Upper lobe of left lung (tissue), 6 donors: ENCODE measurements at regions not wholly inside any gene's neighbourhood (a gene's known extent, or its start where the extent isn't known, plus 50 kb on each side); places are given as distances from the start of the nearest gene placed in this dataset.

Experiments
- ATAC-seq, 2 donors: fragments of 200-7000 bp; cut with Tn5 transposase; one replicate each; pipeline ENCODE4 v1.9.1; 2022; ENCODE audit warnings: mild to moderate bottlenecking in 2 of 2, moderate library complexity in 2 of 2; ENCODE audit not compliant: low FRiP score in 2 of 2
- DNase-seq, 2 donors: peaks; one replicate each; pipeline ENCODE4 v3.0.0-alpha.2; 2019 to 2020
- H3K27ac ChIP-seq, 4 donors: fragments of 200-600 bp; sonication (generic); one replicate each; pipeline ENCODE4 v1.5.1; 2016 to 2019
- H3K27me3 ChIP-seq, 4 donors: fragments of 200-600 bp; sonication (generic); one replicate each; pipeline ENCODE4 v1.5.1; 2017 to 2019
- H3K36me3 ChIP-seq, 4 donors: fragments of 200-600 bp; sonication (generic); one replicate each; pipeline ENCODE4 v1.5.1; 2016 to 2019
- H3K4me1 ChIP-seq, 4 donors: fragments of 200-600 bp; sonication (generic); one replicate each; pipeline ENCODE4 v1.5.1; 2018 to 2019
- H3K4me3 ChIP-seq, 4 donors: fragments of 200-600 bp; sonication (generic); one replicate each; pipeline ENCODE4 v1.5.1; 2017 to 2019; ENCODE audit warnings: mild to moderate bottlenecking in 2 of 4, moderate library complexity in 1 of 4
- H3K9me3 ChIP-seq, 4 donors: fragments of 200-600 bp; sonication (generic); one replicate each; pipeline ENCODE4 v1.5.1; 2018 to 2019
- EP300 ChIP-seq, 4 donors: sonication (generic); formaldehyde crosslinking; IDR thresholded peaks; one replicate each; pipeline ENCODE4 v1.5.1; 2017; ENCODE audit warnings: antibody characterized with exemption in 4 of 4, control low read depth in 2 of 4
- POLR2A ChIP-seq, 4 donors: fragments of 450-650 bp; IDR thresholded peaks; one replicate each; pipeline ENCODE4 v1.5.1; 2016 to 2017; ENCODE audit warnings: antibody characterized with exemption in 4 of 4, mild to moderate bottlenecking in 2 of 4
- POLR2AphosphoS5 ChIP-seq, 2 donors: sonication (generic); formaldehyde crosslinking; IDR thresholded peaks; one replicate each; pipeline ENCODE4 v1.5.1; 2017; ENCODE audit warnings: antibody characterized with exemption in 2 of 2
- WGBS, 2 donors: methylation state at CpG; one replicate each; pipeline ENCODE4 v1.1.5; 2017 to 2018; 5-methylcytosine and 5-hydroxymethylcytosine counted together
- TF ChIP-seq, protein P1 (sequence below), 6 experiments: fragments of 450-650 bp in 4 of 6; fragments of 200-600 bp in 2 of 6; sonication (generic) in 2 of 6; IDR thresholded peaks; one replicate each; pipeline ENCODE4 v1.5.1; 2016 to 2019; ENCODE audit warnings: antibody characterized with exemption in 6 of 6
- donor health status: DM: no; HTN: no; CAD: no; lungs with moderate emphysema.
- donor health status: DM: no; HTN: yes; CAD: no; lungs with severe emphysema.

DNA sequence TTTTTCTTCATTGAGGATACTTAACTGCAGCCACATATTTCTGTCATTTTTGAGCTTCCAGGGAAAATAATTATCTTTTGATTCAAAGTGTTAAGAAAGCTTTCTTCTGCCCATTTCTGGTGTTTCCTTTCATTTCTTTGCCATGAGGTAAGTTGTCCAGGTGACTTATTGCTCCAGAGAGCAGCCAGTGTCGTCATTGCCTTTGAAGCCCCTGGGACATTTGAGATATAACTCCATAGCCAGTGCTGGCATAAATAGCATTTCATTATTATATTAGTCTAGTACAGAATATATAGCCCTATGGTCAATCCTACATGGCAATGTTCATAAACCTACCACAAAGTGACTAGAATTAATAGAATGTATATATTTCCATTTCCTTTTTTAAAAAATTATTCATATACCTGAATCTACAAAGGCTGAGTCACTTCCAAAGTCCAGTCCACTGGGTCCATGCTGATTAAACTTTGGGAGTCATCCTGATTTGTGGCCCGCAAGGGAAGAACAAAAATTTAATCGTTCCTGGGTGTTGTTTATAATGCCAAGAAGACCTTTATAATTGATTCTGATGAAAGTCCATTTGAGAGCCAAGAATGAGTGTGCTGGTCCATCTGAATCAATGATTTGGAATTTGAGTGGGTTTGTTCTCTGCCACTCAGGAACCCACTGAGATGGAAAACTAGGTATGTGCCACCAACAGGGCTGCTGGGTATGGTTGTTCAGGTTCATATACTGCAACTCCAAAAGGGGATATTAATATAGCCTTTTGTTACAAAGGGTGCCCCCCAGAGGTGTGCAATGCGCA is 221.8 kb upstream of the PLXNA2 start:
- no peak for DNase-seq
- no peak overlapping the region for H3K4me3 ChIP-seq
- H3K4me1 ChIP-seq = no peaks in the 10 kb centered on the region

DNA sequence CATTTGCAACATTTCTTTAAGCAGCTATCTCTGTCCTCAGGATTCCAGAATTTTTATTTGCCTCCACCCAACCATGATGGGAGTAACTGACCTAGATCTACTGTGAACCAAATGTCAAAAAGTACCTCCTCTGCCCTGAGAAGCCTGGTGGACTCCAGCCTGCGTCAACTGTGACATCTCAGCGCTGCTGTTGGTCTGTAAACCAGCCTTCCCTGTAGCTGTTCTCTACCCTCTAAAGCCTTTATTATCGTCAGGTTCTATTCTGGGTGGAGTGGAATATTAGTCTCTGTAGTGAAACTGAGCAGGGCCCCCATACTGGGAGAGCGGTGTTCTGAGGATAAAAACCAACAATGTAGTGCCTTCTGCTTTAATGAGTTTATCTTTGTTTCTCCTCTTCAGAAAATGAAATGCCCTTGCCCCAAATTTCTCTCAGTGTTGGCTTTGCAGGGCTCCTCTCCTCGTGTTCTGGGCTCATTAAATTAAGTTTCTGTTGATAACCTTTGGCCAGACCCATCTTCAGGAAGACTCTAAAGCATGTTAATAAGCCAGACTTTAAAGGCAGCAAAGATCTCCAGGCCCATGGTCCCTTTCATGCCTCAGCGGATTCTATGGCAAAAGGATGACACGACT is 223.1 kb upstream of the PLXNA2 start:
- no peaks in the 10 kb centered on the region for H3K9me3 ChIP-seq
- DNase-seq (no peak), ATAC-seq (no peak)
- H3K4me1 ChIP-seq = no peaks in the 10 kb centered on the region
- WGBS, 2 donors = 90 to 91% methylated on average over 6 to 7 of the region's 7 CpGs
- TF ChIP-seq EP300 (IDR thresholded peaks at IDR 0.05) (no peak), POLR2AphosphoS5 (IDR thresholded peaks at IDR 0.05) (no peak), POLR2A (IDR thresholded peaks at IDR 0.05) (no peak)
- TF ChIP-seq, protein P1, sequence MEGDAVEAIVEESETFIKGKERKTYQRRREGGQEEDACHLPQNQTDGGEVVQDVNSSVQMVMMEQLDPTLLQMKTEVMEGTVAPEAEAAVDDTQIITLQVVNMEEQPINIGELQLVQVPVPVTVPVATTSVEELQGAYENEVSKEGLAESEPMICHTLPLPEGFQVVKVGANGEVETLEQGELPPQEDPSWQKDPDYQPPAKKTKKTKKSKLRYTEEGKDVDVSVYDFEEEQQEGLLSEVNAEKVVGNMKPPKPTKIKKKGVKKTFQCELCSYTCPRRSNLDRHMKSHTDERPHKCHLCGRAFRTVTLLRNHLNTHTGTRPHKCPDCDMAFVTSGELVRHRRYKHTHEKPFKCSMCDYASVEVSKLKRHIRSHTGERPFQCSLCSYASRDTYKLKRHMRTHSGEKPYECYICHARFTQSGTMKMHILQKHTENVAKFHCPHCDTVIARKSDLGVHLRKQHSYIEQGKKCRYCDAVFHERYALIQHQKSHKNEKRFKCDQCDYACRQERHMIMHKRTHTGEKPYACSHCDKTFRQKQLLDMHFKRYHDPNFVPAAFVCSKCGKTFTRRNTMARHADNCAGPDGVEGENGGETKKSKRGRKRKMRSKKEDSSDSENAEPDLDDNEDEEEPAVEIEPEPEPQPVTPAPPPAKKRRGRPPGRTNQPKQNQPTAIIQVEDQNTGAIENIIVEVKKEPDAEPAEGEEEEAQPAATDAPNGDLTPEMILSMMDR (IDR thresholded peaks at IDR 0.05) = no peak
- H3K27me3 ChIP-seq = no peaks in the 10 kb centered on the region
- H3K27ac ChIP-seq = no peak overlapping the region
- no peak overlapping the region for H3K4me3 ChIP-seq
- H3K36me3 ChIP-seq = no peaks in the 10 kb centered on the region

More for the DNA sequence above, 221.8 kb upstream of the PLXNA2 start:
- H3K36me3 ChIP-seq = no peaks in the 10 kb centered on the region
- H3K9me3 ChIP-seq = no peaks in the 10 kb centered on the region
- no peaks in the 10 kb centered on the region for H3K27me3 ChIP-seq
- TF ChIP-seq, protein P1 (IDR thresholded peaks at IDR 0.05) = no peak
- no peak for TF ChIP-seq EP300 (IDR thresholded peaks at IDR 0.05)
- no peak for TF ChIP-seq POLR2AphosphoS5 (IDR thresholded peaks at IDR 0.05)
- TF ChIP-seq POLR2A (IDR thresholded peaks at IDR 0.05) = no peak
- H3K27ac ChIP-seq = no peak overlapping the region
- 90 to 99% methylated on average over 4 of the region's 4 CpGs for WGBS, 2 donors
- no peak for ATAC-seq

DNA sequence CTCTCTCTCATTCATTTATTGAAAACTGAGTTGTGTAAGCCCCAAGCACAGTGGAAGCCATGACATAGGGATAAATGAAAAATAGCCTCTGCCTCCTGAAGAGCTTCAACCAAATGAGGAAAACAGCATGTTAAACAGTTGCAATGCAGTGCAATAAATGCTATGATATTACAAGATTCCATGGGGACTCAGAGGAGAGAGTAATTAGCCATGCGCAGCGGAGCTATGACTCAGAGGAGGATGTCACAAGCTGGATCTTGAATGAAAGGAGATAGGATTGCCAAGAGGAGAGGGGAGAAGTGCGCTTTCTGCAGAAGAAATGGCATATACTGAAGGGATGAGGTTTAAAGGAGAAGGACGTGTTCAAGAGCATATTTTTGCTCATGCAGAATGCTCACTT is 231.3 kb upstream of the PLXNA2 start:
- Histone ChIP-seq H3K4me3 (no peak overlapping the region), H3K36me3 (no peaks in the 10 kb centered on the region), H3K27me3 (no peaks in the 10 kb centered on the region), H3K4me1 (peaks cover 12 to 23% (median 14%) of the 10 kb centered on the region in 4 donors), H3K9me3 (no peaks in the 10 kb centered on the region), H3K27ac (no peak overlapping the region)
- TF ChIP-seq, protein P1 (IDR thresholded peaks at IDR 0.05) = no peak
- no peak for TF ChIP-seq POLR2A (IDR thresholded peaks at IDR 0.05)
- TF ChIP-seq EP300 (IDR thresholded peaks at IDR 0.05) = no peak
- no peak for TF ChIP-seq POLR2AphosphoS5 (IDR thresholded peaks at IDR 0.05)
- DNase-seq (no peak), ATAC-seq (peak in 1 of 2 donors; percentile 25)
- WGBS, 2 donors = 60 to 78% methylated on average over 4 of the region's 4 CpGs

DNA sequence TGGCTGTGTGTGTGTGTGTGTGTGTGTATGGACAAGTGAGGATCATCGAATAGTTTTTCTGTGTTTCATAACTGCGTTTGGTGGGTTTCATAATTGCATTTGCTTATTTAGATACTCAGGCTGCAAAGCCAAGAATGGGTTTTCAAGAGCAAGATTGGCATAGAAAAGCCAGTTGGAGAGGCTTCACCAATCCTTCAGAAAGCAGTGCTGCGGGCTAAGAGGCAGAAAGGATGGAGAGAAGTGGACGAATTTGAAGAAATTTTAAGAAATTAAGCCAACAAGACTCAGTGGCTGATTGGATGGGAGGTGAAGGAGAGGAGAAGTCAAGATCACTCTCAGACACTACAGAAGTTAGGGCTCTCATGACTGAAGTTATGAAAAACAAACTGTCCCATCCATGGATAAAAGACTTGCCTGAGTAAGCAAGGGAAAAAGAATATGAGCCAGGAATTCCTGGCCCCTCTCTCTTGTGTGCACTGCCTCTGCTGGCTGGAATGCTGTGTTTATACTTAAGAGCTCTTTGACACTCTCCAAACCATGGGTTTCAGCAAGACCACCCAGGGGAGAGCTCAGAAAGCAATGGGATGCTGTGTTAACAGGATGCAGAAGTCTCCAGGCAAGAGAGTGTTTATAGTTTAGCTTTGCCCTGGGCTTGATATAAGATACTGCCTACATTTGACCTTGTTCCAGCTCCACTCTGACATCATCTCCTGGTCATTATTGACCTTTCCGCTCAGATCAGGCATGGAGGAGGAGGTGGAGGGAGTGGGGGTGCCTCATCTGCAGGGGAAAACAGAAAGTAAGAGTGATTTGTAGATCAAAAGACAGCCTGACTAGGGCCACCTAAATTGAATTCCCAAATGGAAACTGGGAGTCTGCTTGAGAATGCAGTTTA is 232.0 kb upstream of the PLXNA2 start:
- peaks cover 12 to 23% (median 14%) of the 10 kb centered on the region in 4 donors for H3K4me1 ChIP-seq

More for the DNA sequence above, 232.0 kb upstream of the PLXNA2 start:
- no peaks in the 10 kb centered on the region for H3K27me3 ChIP-seq
- no peak for DNase-seq
- no peak overlapping the region for H3K4me3 ChIP-seq
- peak; percentile 39 to 73 for ATAC-seq
- no peaks in the 10 kb centered on the region for H3K9me3 ChIP-seq
- peak overlapping the region in 1 of 4 donors; percentile 2 for H3K27ac ChIP-seq
- no peaks in the 10 kb centered on the region for H3K36me3 ChIP-seq
- no peak for TF ChIP-seq EP300 (IDR thresholded peaks at IDR 0.05)
- TF ChIP-seq, protein P1 (IDR thresholded peaks at IDR 0.05) = peak in 3 of 6 experiments; percentile 16 to 48 (median 24)
- 47 to 50% methylated on average over 5 of the region's 5 CpGs for WGBS, 2 donors
